ENCODE measurements at regions not wholly inside any gene's neighbourhood (a gene's known extent, or its start where the extent isn't known, plus 50 kb on each side); places are given as distances from the start of the nearest gene placed in this dataset.

GRCh38 chr18:22674272-22674671 is 256.6 kb upstream of the CTAGE1 start:
- TF ChIP-seq CTCF (IDR thresholded peaks at IDR 0.05; ENCODE audit: low read length), result no peak
- no peak for TF ChIP-seq EZH2 (IDR thresholded peaks at IDR 0.05; ENCODE audit: borderline replicate concordance, low read length)
